Activated T-helper 17 cell treated with anti-CD3 and anti-CD28 coated beads, Interleukin-2, amount 50 U/mL, for 72 hours (primary cell): ENCODE measurements at regions not wholly inside any gene's neighbourhood (a gene's known extent, or its start where the extent isn't known, plus 50 kb on each side); places are given as distances from the start of the nearest gene placed in this dataset.
"Not testable (repeated sequence)": the region's sequence is repeated elsewhere in the genome, so short reads cannot be mapped to it uniquely, and the experiment has no call there.

Experiments used
- ATAC-seq: fragments of 150-1000 bp; cut with Tn5 transposase; replicated peaks from 2 replicates; pipeline ENCODE4 v1.10.0; 2021; ENCODE audit warnings: mild to moderate bottlenecking, moderate library complexity
- H3K27ac Mint-ChIP-seq: one replicate; pipeline ENCODE4 v1.8.0; 2022; ENCODE audit warnings: mixed read lengths
- H3K27me3 Mint-ChIP-seq: one replicate; pipeline ENCODE4 v1.8.0; 2022; ENCODE audit warnings: mixed read lengths
- H3K36me3 Mint-ChIP-seq: one replicate; pipeline ENCODE4 v1.8.0; 2022; ENCODE audit warnings: low read depth, mild to moderate bottlenecking, mixed read lengths
- H3K4me1 Mint-ChIP-seq: one replicate; pipeline ENCODE4 v1.8.0; 2022; ENCODE audit warnings: mixed read lengths
- H3K4me3 Mint-ChIP-seq: one replicate; pipeline ENCODE4 v1.8.0; 2022; ENCODE audit warnings: mild to moderate bottlenecking, mixed read lengths
- H3K9me3 Mint-ChIP-seq: one replicate; pipeline ENCODE4 v1.8.0; 2022; ENCODE audit warnings: mixed read lengths

- no peak overlapping the region for H3K4me3 Mint-ChIP-seq
- peaks cover 29% of the 10 kb centered on the region for H3K9me3 Mint-ChIP-seq
- H3K27me3 Mint-ChIP-seq = no peaks in the 10 kb centered on the region
- H3K27ac Mint-ChIP-seq = no peak overlapping the region
- no peaks in the 10 kb centered on the region for H3K4me1 Mint-ChIP-seq
- ATAC-seq = no peak
- no peaks in the 10 kb centered on the region for H3K36me3 Mint-ChIP-seq
Measured at GRCh38 chr14:27688841-27689444, 1077.6 kb upstream of the FOXG1 start.

- H3K27ac Mint-ChIP-seq = no peak overlapping the region
- H3K36me3 Mint-ChIP-seq = no peaks in the 10 kb centered on the region
- no peak overlapping the region for H3K4me3 Mint-ChIP-seq
- no peaks in the 10 kb centered on the region for H3K4me1 Mint-ChIP-seq
- ATAC-seq = no peak
- peaks cover 27% of the 10 kb centered on the region for H3K9me3 Mint-ChIP-seq
- H3K27me3 Mint-ChIP-seq = no peaks in the 10 kb centered on the region
Measured at GRCh38 chr14:27712364-27712763, 1054.2 kb upstream of the FOXG1 start.

GRCh38 chr14:27715561-27715960 is 1051.0 kb upstream of the FOXG1 start:
- Mint-ChIP-seq H3K4me1 (no peaks in the 10 kb centered on the region), H3K27me3 (no peaks in the 10 kb centered on the region), H3K27ac (no peak overlapping the region), H3K4me3 (no peak overlapping the region), H3K9me3 (peaks cover 34% of the 10 kb centered on the region), H3K36me3 (no peaks in the 10 kb centered on the region)
- ATAC-seq = no peak

- H3K4me3 Mint-ChIP-seq = no peak overlapping the region
- H3K9me3 Mint-ChIP-seq = peaks cover 23% of the 10 kb centered on the region
- no peak overlapping the region for H3K27ac Mint-ChIP-seq
- no peaks in the 10 kb centered on the region for H3K4me1 Mint-ChIP-seq
- no peaks in the 10 kb centered on the region for H3K36me3 Mint-ChIP-seq
- ATAC-seq = no peak
- no peaks in the 10 kb centered on the region for H3K27me3 Mint-ChIP-seq
Measured at GRCh38 chr14:27721760-27722159, 1044.8 kb upstream of the FOXG1 start.

GRCh38 chr14:27725482-27725881 is 1041.1 kb upstream of the FOXG1 start:
- H3K27me3 Mint-ChIP-seq = no peaks in the 10 kb centered on the region
- H3K36me3 Mint-ChIP-seq = no peaks in the 10 kb centered on the region
- H3K4me1 Mint-ChIP-seq = no peaks in the 10 kb centered on the region
- H3K9me3 Mint-ChIP-seq = peaks cover 13% of the 10 kb centered on the region
- H3K4me3 Mint-ChIP-seq = no peak overlapping the region
- no peak for ATAC-seq
- H3K27ac Mint-ChIP-seq = no peak overlapping the region

GRCh38 chr14:27727251-27727770 is 1039.3 kb upstream of the FOXG1 start:
- no peak for ATAC-seq
- Mint-ChIP-seq H3K36me3 (no peaks in the 10 kb centered on the region), H3K27me3 (no peaks in the 10 kb centered on the region), H3K4me1 (no peaks in the 10 kb centered on the region), H3K4me3 (no peak overlapping the region), H3K27ac (no peak overlapping the region), H3K9me3 (peaks cover 7% of the 10 kb centered on the region)

GRCh38 chr14:27730204-27730603 is 1036.4 kb upstream of the FOXG1 start:
- H3K27me3 Mint-ChIP-seq = no peaks in the 10 kb centered on the region
- H3K36me3 Mint-ChIP-seq = no peaks in the 10 kb centered on the region
- no peak overlapping the region for H3K27ac Mint-ChIP-seq

GRCh38 chr14:27739657-27740156 is 1026.9 kb upstream of the FOXG1 start:
- Mint-ChIP-seq H3K36me3 (no peaks in the 10 kb centered on the region), H3K9me3 (peaks cover 17% of the 10 kb centered on the region), H3K27ac (no peak overlapping the region), H3K4me3 (no peak overlapping the region), H3K27me3 (no peaks in the 10 kb centered on the region), H3K4me1 (no peaks in the 10 kb centered on the region)
- no peak for ATAC-seq

More at GRCh38 chr14:27730204-27730603, 1036.4 kb upstream of the FOXG1 start:
- Mint-ChIP-seq H3K9me3 (peaks cover 4% of the 10 kb centered on the region), H3K4me3 (no peak overlapping the region), H3K4me1 (no peaks in the 10 kb centered on the region)
- ATAC-seq = no peak

- H3K4me1 Mint-ChIP-seq = no peaks in the 10 kb centered on the region
- no peak overlapping the region for H3K27ac Mint-ChIP-seq
Measured at GRCh38 chr14:27750114-27750513, 1016.5 kb upstream of the FOXG1 start.

GRCh38 chr14:27757642-27758041 is 1008.9 kb upstream of the FOXG1 start:
- H3K4me1 Mint-ChIP-seq, H3K4me3 Mint-ChIP-seq, H3K27me3 Mint-ChIP-seq, H3K9me3 Mint-ChIP-seq, ATAC-seq, H3K36me3 Mint-ChIP-seq, H3K27ac Mint-ChIP-seq: not testable (repeated sequence)

More at GRCh38 chr14:27750114-27750513, 1016.5 kb upstream of the FOXG1 start:
- no peak overlapping the region for H3K4me3 Mint-ChIP-seq
- H3K27me3 Mint-ChIP-seq = no peaks in the 10 kb centered on the region
- no peak for ATAC-seq
- peaks cover 4% of the 10 kb centered on the region for H3K9me3 Mint-ChIP-seq
- H3K36me3 Mint-ChIP-seq = no peaks in the 10 kb centered on the region

GRCh38 chr14:27760367-27760766 is 1006.2 kb upstream of the FOXG1 start:
- not testable (repeated sequence) for H3K27ac Mint-ChIP-seq, H3K4me3 Mint-ChIP-seq, H3K27me3 Mint-ChIP-seq, ATAC-seq, H3K36me3 Mint-ChIP-seq, H3K4me1 Mint-ChIP-seq
- H3K9me3 Mint-ChIP-seq = peaks cover 15% of the 10 kb centered on the region

- not testable (repeated sequence) for H3K4me3 Mint-ChIP-seq, ATAC-seq, H3K27me3 Mint-ChIP-seq, H3K27ac Mint-ChIP-seq, H3K4me1 Mint-ChIP-seq, H3K36me3 Mint-ChIP-seq
- peaks cover 18% of the 10 kb centered on the region for H3K9me3 Mint-ChIP-seq
Measured at GRCh38 chr14:27799066-27800028, 967.2 kb upstream of the FOXG1 start.

GRCh38 chr14:27817746-27818430 is 948.7 kb upstream of the FOXG1 start:
- not testable (repeated sequence) for H3K27me3 Mint-ChIP-seq, H3K4me3 Mint-ChIP-seq, ATAC-seq, H3K36me3 Mint-ChIP-seq, H3K4me1 Mint-ChIP-seq, H3K9me3 Mint-ChIP-seq, H3K27ac Mint-ChIP-seq

- H3K4me3 Mint-ChIP-seq, H3K27me3 Mint-ChIP-seq, H3K36me3 Mint-ChIP-seq, ATAC-seq, H3K4me1 Mint-ChIP-seq, H3K27ac Mint-ChIP-seq: not testable (repeated sequence)
- H3K9me3 Mint-ChIP-seq = peaks cover 11% of the 10 kb centered on the region
Measured at GRCh38 chr14:27826149-27826548, 940.4 kb upstream of the FOXG1 start.
